ENCODE measurements at regions not wholly inside any gene's neighbourhood (a gene's known extent, or its start where the extent isn't known, plus 50 kb on each side); places are given as distances from the start of the nearest gene placed in this dataset.

DNA sequence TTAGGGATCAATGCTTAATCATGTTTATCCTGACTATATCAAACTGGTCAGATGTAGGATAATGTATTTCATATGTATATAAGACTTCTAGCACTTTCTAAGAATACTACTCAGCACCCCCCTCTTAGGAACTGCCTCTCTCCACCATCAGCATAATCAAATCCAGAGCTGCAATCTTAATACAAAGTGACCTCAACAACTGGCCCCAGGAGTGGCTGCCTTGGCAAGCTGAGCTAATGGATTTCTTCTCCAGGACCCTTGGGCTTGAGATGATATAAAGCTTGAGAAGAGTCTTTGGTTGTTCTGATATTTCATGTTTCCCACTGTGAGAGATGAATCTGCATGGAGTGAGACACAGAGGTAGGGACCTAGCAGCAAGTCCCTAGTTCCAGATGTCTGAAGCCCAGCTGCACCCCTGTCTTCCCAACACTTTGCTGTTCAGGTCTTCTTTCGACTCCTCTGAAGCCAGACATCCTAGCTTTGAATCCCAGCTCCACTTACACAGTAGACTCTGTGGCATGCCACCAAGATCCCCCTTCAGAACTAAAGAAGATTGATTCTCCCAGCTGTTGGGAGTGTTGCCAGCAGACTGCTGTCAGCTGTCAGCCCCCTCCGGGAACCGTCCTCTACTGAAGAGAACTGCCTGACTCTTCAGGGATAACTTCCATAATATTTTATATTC lies 309.3 kb upstream of the UBE2E2 start:
- Histone ChIP-seq H3K4me1 (ENCODE audit: control insufficient read depth in 2 of 2, insufficient read depth in 1 of 2, low read depth in 1 of 2, low read length in 2 of 2) (no peaks in the 10 kb centered on the region), H3K79me1 (ENCODE audit: low read depth, low read length) (no peaks in the 10 kb centered on the region), H3K9me3 (replicated peaks in 1 of 2; ENCODE audit: control insufficient read depth in 2 of 2, insufficient read depth in 1 of 2, low read depth in 1 of 2, low read length in 2 of 2) (no peaks in the 10 kb centered on the region), H4K91ac (ENCODE audit: low read depth, low read length, poor library complexity) (no peak overlapping the region), H3K4me2 (ENCODE audit: insufficient read depth, low read length, poor library complexity, severe bottlenecking) (no peak overlapping the region), H3K27me3 (ENCODE audit: control insufficient read depth in 3 of 3, insufficient read depth in 3 of 3, low read depth in 1 of 3, low read length in 3 of 3) (no peaks in the 10 kb centered on the region), H2BK12ac (ENCODE audit: low read length) (no peak overlapping the region), H3K14ac (ENCODE audit: low read length) (no peak overlapping the region), H2AK5ac (ENCODE audit: low read depth, low read length) (no peak overlapping the region), H3K36me3 (replicated peaks in 1 of 2; ENCODE audit: control insufficient read depth in 2 of 2, insufficient read depth in 2 of 2, low read length in 2 of 2) (no peaks in the 10 kb centered on the region), H3K27ac (replicated peaks; ENCODE audit: low read length) (no peak overlapping the region), H3K18ac (ENCODE audit: low read length) (no peak overlapping the region), H2BK5ac (ENCODE audit: low read length) (no peak overlapping the region), H2AFZ (ENCODE audit: low read length) (no peak overlapping the region), H3K4me3 (ENCODE audit: low read length in 2 of 2) (no peak overlapping the region), H3K9ac (ENCODE audit: low read depth, low read length, poor library complexity) (no peak overlapping the region), H3K23ac (ENCODE audit: low read depth, low read length, poor library complexity) (no peak overlapping the region), H2BK15ac (ENCODE audit: low read length) (no peak overlapping the region), H4K8ac (ENCODE audit: low read depth, low read length) (no peak overlapping the region), H2BK120ac (ENCODE audit: low read depth, low read length) (no peak overlapping the region), H3K4ac (ENCODE audit: low read length) (no peak overlapping the region)
- DNase-seq (ENCODE audit: low spot score), result no peak
- WGBS, 2 donors (ENCODE audit: extremely low coverage in 2 of 2, insufficient read length in 2 of 2, insufficient replicate concordance in 1 of 2), result no CpG with 5 or more reads among the region's 3 CpGs

DNA sequence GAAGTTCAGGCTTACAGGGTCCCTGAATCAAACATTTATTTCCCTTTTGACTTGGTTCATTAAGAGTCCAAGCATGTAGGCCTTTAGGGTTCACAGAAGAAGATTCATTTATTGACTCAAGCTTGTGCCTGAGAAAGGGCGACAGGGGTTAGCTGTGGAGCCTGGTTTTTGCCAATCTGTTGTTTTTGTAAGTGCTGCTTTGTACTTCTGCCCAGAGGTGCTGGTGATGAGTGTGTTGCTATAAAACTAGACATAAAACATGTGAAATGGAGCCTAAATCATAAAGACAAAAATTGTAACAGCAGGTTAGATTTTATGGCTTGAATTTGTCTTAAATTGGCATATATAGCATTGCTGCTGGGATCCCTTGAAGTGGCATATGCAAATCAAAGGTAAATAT lies 308.3 kb upstream of the UBE2E2 start:
- Histone ChIP-seq H3K4me3 (ENCODE audit: low read length in 2 of 2) (no peak overlapping the region), H3K27me3 (ENCODE audit: control insufficient read depth in 3 of 3, insufficient read depth in 3 of 3, low read depth in 1 of 3, low read length in 3 of 3) (no peaks in the 10 kb centered on the region), H3K23ac (ENCODE audit: low read depth, low read length, poor library complexity) (no peak overlapping the region), H3K4me2 (ENCODE audit: insufficient read depth, low read length, poor library complexity, severe bottlenecking) (no peak overlapping the region), H3K14ac (ENCODE audit: low read length) (no peak overlapping the region), H3K36me3 (replicated peaks in 1 of 2; ENCODE audit: control insufficient read depth in 2 of 2, insufficient read depth in 2 of 2, low read length in 2 of 2) (no peaks in the 10 kb centered on the region), H2BK120ac (ENCODE audit: low read depth, low read length) (no peak overlapping the region), H3K79me1 (ENCODE audit: low read depth, low read length) (no peaks in the 10 kb centered on the region), H2BK12ac (ENCODE audit: low read length) (no peak overlapping the region), H3K9me3 (replicated peaks in 1 of 2; ENCODE audit: control insufficient read depth in 2 of 2, insufficient read depth in 1 of 2, low read depth in 1 of 2, low read length in 2 of 2) (no peaks in the 10 kb centered on the region), H3K27ac (replicated peaks; ENCODE audit: low read length) (no peak overlapping the region), H3K4ac (ENCODE audit: low read length) (no peak overlapping the region), H3K18ac (ENCODE audit: low read length) (no peak overlapping the region), H2BK5ac (ENCODE audit: low read length) (no peak overlapping the region), H4K8ac (ENCODE audit: low read depth, low read length) (no peak overlapping the region), H3K4me1 (ENCODE audit: control insufficient read depth in 2 of 2, insufficient read depth in 1 of 2, low read depth in 1 of 2, low read length in 2 of 2) (no peaks in the 10 kb centered on the region), H3K9ac (ENCODE audit: low read depth, low read length, poor library complexity) (no peak overlapping the region), H4K91ac (ENCODE audit: low read depth, low read length, poor library complexity) (no peak overlapping the region), H2AFZ (ENCODE audit: low read length) (no peak overlapping the region), H2AK5ac (ENCODE audit: low read depth, low read length) (no peak overlapping the region), H2BK15ac (ENCODE audit: low read length) (no peak overlapping the region)
- WGBS, 2 donors (ENCODE audit: extremely low coverage in 2 of 2, insufficient read length in 2 of 2, insufficient replicate concordance in 1 of 2), result no CpG with 5 or more reads among the region's 1 CpG
- DNase-seq (ENCODE audit: low spot score), result no peak

DNA sequence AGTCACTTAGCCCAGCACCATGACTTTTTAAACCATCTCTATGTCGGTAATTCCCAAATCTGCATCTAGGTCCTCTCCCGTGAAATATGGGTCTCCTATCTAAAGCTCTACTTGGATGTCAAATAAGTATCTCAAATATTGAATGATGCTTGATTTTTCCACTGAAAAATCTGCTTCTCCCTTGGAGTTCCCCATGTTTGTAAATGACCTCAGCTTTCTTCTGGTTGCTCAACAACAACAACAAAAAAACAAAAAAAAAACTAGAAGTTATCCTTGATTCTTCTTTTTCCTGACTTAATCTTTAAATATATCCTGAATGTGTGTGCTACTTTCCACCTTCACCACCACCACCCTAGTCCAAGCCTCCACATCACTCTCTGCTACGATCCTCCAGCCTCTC lies 307.5 kb upstream of the UBE2E2 start:
- Histone ChIP-seq H4K91ac (ENCODE audit: low read depth, low read length, poor library complexity) (no peak overlapping the region), H2AK5ac (ENCODE audit: low read depth, low read length) (no peak overlapping the region), H3K9me3 (replicated peaks in 1 of 2; ENCODE audit: control insufficient read depth in 2 of 2, insufficient read depth in 1 of 2, low read depth in 1 of 2, low read length in 2 of 2) (no peaks in the 10 kb centered on the region), H3K4me1 (ENCODE audit: control insufficient read depth in 2 of 2, insufficient read depth in 1 of 2, low read depth in 1 of 2, low read length in 2 of 2) (no peaks in the 10 kb centered on the region), H4K8ac (ENCODE audit: low read depth, low read length) (no peak overlapping the region), H3K18ac (ENCODE audit: low read length) (no peak overlapping the region), H3K36me3 (replicated peaks in 1 of 2; ENCODE audit: control insufficient read depth in 2 of 2, insufficient read depth in 2 of 2, low read length in 2 of 2) (no peaks in the 10 kb centered on the region), H3K9ac (ENCODE audit: low read depth, low read length, poor library complexity) (no peak overlapping the region), H3K79me1 (ENCODE audit: low read depth, low read length) (no peaks in the 10 kb centered on the region), H2BK12ac (ENCODE audit: low read length) (no peak overlapping the region), H3K27me3 (ENCODE audit: control insufficient read depth in 3 of 3, insufficient read depth in 3 of 3, low read depth in 1 of 3, low read length in 3 of 3) (no peaks in the 10 kb centered on the region), H3K4me2 (ENCODE audit: insufficient read depth, low read length, poor library complexity, severe bottlenecking) (no peak overlapping the region), H2AFZ (ENCODE audit: low read length) (no peak overlapping the region), H3K14ac (ENCODE audit: low read length) (no peak overlapping the region), H3K27ac (replicated peaks; ENCODE audit: low read length) (no peak overlapping the region), H3K23ac (ENCODE audit: low read depth, low read length, poor library complexity) (no peak overlapping the region), H2BK15ac (ENCODE audit: low read length) (no peak overlapping the region), H3K4me3 (ENCODE audit: low read length in 2 of 2) (no peak overlapping the region), H2BK120ac (ENCODE audit: low read depth, low read length) (no peak overlapping the region), H2BK5ac (ENCODE audit: low read length) (no peak overlapping the region), H3K4ac (ENCODE audit: low read length) (no peak overlapping the region)
- no CpG with 5 or more reads among the region's 3 CpGs for WGBS, 2 donors (ENCODE audit: extremely low coverage in 2 of 2, insufficient read length in 2 of 2, insufficient replicate concordance in 1 of 2)
- DNase-seq (ENCODE audit: low spot score), result no peak

DNA sequence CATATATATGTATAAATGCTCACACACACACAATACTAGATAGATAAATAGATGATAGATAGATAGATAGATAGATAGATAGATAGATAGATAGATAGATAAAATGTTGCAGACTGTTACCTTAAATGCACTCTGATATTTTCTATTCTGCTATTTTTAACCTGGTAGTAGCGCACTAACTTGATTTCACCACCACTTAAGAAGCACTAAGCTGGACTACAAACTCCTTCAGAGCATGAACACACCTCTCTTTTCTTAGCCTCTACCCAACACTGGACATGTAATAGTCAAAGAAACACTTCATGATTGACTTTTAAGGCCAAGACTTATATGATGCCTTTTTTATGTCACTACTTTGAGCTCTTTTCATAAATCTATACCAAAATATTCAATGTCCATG lies 304.6 kb upstream of the UBE2E2 start:
- Histone ChIP-seq H3K4me3 (ENCODE audit: low read length in 2 of 2) (no peak overlapping the region), H3K36me3 (replicated peaks in 1 of 2; ENCODE audit: control insufficient read depth in 2 of 2, insufficient read depth in 2 of 2, low read length in 2 of 2) (no peaks in the 10 kb centered on the region), H3K27ac (replicated peaks; ENCODE audit: low read length) (no peak overlapping the region), H2AFZ (ENCODE audit: low read length) (no peak overlapping the region), H4K8ac (ENCODE audit: low read depth, low read length) (no peak overlapping the region), H3K9me3 (replicated peaks in 1 of 2; ENCODE audit: control insufficient read depth in 2 of 2, insufficient read depth in 1 of 2, low read depth in 1 of 2, low read length in 2 of 2) (no peaks in the 10 kb centered on the region), H3K4me1 (ENCODE audit: control insufficient read depth in 2 of 2, insufficient read depth in 1 of 2, low read depth in 1 of 2, low read length in 2 of 2) (no peaks in the 10 kb centered on the region), H3K18ac (ENCODE audit: low read length) (no peak overlapping the region), H2BK12ac (ENCODE audit: low read length) (no peak overlapping the region), H4K91ac (ENCODE audit: low read depth, low read length, poor library complexity) (no peak overlapping the region), H2BK5ac (ENCODE audit: low read length) (no peak overlapping the region), H3K14ac (ENCODE audit: low read length) (no peak overlapping the region), H3K4ac (ENCODE audit: low read length) (no peak overlapping the region), H3K23ac (ENCODE audit: low read depth, low read length, poor library complexity) (no peak overlapping the region), H2BK15ac (ENCODE audit: low read length) (no peak overlapping the region), H3K79me1 (ENCODE audit: low read depth, low read length) (no peaks in the 10 kb centered on the region), H3K27me3 (ENCODE audit: control insufficient read depth in 3 of 3, insufficient read depth in 3 of 3, low read depth in 1 of 3, low read length in 3 of 3) (no peaks in the 10 kb centered on the region), H3K9ac (ENCODE audit: low read depth, low read length, poor library complexity) (no peak overlapping the region), H3K4me2 (ENCODE audit: insufficient read depth, low read length, poor library complexity, severe bottlenecking) (no peak overlapping the region), H2BK120ac (ENCODE audit: low read depth, low read length) (no peak overlapping the region), H2AK5ac (ENCODE audit: low read depth, low read length) (no peak overlapping the region)
- no CpG with 5 or more reads among the region's 1 CpG for WGBS, 2 donors (ENCODE audit: extremely low coverage in 2 of 2, insufficient read length in 2 of 2, insufficient replicate concordance in 1 of 2)
- DNase-seq (ENCODE audit: low spot score), result no peak
